IMR-90 (cell line): ENCODE measurements at regions not wholly inside any gene's neighbourhood (a gene's known extent, or its start where the extent isn't known, plus 50 kb on each side); places are given as distances from the start of the nearest gene placed in this dataset.

Experiments used
- CEBPB ChIP-seq: IDR thresholded peaks from 2 replicates; pipeline ENCODE4 v1.6.1; 2012; ENCODE audit warnings: low read depth, low read length, improper control_type of control experiment
- CTCF ChIP-seq: conservative IDR thresholded peaks from 2 replicates; pipeline ENCODE4 v1.5.1; 2012; ENCODE audit warnings: mild to moderate bottlenecking, low read depth, low read length, improper control_type of control experiment
- POLR2A ChIP-seq: IDR thresholded peaks from 2 replicates; pipeline ENCODE4 v1.6.1; 2012; ENCODE audit warnings: mild to moderate bottlenecking, low read depth, low read length

- no peak for TF ChIP-seq CEBPB
- no peak for TF ChIP-seq CTCF
- TF ChIP-seq POLR2A: no peak
These were observed 431.9 kb downstream of the COG6 start for GRCh38 chr13:40087091-40088002.
